D341Med (cell line): ENCODE measurements at regions not wholly inside any gene's neighbourhood (a gene's known extent, or its start where the extent isn't known, plus 50 kb on each side); places are given as distances from the start of the nearest gene placed in this dataset.

ENCODE experiments used
- DNase-seq: peaks from one replicate; pipeline ENCODE4 v3.0.0; 2012; ENCODE audit warnings: low spot score

DNA sequence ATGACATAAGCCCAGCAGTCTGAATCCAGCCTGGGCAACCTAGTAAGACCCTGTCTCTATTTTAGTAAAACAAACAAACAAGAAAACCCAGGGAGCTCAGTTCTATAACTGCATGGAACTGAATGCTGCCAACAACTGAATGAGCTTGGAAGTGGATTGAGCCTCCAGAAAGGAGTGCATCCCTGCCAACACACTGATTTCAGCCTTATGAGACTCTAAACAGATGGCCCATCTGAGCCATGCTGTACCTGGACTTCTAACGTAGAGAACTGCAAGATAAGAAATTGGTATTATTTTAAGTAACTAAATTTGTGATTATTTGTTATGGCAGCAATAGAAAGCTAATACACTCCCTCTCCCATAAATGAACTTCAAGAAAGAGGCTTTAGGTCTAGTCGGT lies 150.4 kb upstream of the RAI14 start:
- no peak for DNase-seq

GRCh38 chr5:34507933-34508332 lies 148.2 kb upstream of the RAI14 start:
- no peak for DNase-seq

DNA sequence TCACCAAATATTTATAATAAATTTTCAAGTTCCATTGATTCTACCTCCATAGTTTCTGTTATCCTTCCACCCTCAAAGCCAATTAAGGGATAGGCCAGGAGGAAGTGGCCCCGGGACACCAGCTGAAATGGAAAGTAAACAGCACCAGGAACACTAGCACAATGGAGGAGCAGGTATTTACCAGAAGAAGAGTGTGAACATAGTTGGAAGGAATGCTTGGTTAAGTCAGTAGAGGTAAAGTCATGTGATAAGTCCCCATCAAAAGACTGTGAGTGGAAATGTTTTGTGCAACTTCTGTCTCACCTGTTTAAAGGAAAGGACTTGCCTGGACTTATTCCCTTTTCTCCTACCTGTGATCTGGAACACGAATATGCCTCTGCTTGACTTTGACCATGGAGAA lies 146.7 kb upstream of the RAI14 start:
- no peak for DNase-seq

GRCh38 chr5:34510002-34510401 lies 146.1 kb upstream of the RAI14 start:
- no peak for DNase-seq

DNA sequence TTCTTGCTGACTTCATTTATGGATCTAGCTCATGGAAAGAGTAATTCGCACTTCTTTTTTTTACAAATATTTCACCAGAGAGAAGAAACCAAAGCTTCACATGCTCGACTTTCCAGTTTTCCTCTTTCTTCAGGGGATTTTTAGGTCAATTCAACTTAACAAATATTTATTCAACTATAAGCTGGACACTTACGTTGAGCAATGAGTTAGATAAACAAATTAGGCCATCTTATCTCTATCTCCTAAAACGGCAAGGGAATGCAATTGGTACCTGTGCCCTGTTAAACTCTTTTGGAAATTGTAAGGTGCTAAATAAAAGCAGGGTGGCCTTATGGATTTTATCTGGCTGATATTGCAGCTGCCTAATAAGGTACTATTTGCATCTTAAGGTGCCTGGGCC lies 145.1 kb upstream of the RAI14 start:
- DNase-seq, result no peak

DNA sequence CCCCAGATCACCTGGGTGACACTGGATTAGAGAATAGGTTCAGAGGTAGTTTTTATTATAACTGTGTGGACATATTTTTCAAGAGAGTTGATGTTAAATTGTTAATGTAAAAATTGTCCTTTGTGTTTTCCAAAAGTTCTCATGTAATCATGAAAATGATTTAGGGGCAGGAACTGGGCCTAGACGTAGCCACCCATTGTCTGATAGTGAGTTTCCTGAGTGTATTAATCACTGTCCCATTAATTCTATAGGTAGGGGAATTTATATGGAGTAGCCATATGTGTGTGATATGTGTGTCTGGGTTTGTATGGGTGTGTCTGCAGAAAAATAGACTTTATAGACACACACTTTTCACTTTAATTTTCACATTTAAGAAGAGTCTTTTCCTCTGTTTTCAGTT lies 144.6 kb upstream of the RAI14 start:
- no peak for DNase-seq

DNA sequence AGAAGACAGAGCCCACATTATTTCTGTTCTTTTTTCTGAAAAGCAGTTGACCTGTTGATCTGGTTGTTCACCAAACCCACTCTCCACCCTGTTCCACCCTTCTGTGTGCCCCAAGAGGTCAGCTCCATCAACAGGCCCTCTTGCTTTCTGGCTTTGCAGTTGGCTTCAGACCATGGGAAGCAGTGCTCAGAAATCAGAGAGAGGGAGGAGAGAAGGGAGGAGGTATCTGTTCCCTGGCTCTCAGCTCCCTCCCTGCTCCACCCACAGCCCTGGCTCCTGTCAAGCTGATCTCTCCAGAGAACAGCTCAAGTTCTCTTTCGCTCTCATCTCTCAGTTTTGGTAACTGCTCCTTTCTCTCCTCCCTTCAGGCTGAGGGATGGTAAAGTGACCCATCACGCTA lies 144.2 kb upstream of the RAI14 start:
- no peak for DNase-seq

DNA sequence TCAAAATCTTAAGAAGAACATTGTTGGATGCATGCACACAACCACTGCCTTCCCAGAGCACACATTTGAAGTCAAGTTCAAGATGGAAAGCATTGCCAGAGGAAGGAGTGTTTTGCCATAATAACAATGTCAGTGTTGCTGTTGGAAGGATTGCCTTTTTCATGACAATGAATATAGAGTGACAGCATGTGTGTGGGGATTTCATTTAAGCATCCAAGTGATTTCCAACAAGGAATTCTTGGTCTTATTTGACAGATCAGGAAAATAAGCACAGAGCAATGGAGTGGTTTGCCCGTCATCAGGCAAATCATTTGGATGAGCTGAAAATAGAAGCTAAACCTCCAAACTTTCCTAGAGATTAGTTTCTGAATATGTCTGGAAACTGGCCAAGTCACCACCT lies 140.0 kb upstream of the RAI14 start:
- no peak for DNase-seq

GRCh38 chr5:34516686-34517085 lies 139.4 kb upstream of the RAI14 start:
- DNase-seq, result no peak

GRCh38 chr5:34517249-34517648 lies 138.9 kb upstream of the RAI14 start:
- no peak for DNase-seq

GRCh38 chr5:34519489-34520220 lies 136.5 kb upstream of the RAI14 start:
- no peak for DNase-seq

- no peak for DNase-seq
Measured at GRCh38 chr5:34521628-34522290, 134.4 kb upstream of the RAI14 start.

GRCh38 chr5:34522599-34523386 lies 133.3 kb upstream of the RAI14 start:
- peak; percentile 70 for DNase-seq

GRCh38 chr5:34523387-34523726 lies 132.8 kb upstream of the RAI14 start:
- no peak for DNase-seq

- DNase-seq, result no peak
Measured at GRCh38 chr5:34524123-34524522, 132.0 kb upstream of the RAI14 start.

- no peak for DNase-seq
Measured at GRCh38 chr5:34525761-34526160, 130.4 kb upstream of the RAI14 start.

DNA sequence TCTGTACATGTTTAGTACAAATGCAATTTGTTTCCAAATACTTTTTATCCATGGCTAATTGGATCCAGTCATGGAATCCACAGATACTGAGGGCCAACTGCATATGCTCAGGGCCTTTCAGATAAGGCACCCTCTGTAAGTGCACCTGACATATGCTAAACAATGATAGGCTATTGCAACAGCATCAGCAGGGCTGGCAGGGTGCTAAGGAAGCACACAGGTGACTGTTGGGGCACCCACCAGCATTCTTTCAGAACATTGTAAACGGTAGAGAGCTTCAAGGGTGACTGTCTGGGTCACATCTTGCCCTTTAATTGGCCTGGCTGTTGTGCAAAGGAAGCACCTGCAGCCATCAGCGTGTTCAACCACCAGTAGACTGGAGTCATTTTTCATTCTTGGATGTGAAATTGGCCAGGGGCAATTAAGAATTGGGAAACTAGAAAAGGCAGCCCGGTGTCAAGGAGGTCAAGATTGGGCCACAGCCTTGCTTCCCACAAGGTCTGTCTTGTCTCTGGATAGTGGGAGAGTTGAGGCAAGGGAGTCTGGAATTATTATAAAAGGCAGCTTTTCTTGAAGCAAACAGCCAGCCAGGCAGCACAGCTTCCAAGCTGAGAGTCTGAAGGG lies 129.3 kb upstream of the RAI14 start:
- no peak for DNase-seq

DNA sequence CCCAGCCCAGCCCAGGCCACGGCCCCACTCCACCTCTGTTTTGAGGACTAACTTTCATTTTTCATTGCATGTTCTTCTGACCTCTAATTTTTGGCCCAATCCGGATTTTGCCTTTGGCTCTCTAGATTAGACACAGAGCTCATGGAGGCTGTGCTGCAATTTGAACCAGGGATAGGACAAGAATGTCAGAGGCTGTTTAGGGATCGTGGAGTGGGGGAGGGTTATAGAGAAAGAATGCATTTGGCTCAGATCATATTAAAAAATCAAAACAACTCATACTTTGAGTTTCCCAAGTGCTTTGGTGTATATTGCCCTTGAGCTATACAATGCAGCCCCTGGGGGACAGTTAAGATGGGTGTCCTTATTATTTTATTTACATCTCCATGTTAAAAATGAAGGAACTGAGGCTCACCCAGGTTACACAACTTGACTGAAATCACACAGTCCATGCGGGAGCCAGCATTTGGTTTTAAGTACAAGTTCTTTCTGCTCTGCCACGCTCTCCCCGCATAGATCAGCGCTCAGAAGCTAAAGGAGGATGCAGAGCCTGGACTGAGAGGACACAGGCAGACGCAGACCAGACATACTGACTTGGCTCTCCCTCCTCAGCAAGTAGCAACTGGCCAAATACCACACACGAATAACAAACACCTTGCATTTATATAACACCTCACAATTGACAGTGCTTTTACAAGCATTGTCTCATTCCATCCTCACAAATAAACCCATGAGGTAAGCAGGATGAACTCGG lies 126.4 kb upstream of the RAI14 start:
- no peak for DNase-seq

DNA sequence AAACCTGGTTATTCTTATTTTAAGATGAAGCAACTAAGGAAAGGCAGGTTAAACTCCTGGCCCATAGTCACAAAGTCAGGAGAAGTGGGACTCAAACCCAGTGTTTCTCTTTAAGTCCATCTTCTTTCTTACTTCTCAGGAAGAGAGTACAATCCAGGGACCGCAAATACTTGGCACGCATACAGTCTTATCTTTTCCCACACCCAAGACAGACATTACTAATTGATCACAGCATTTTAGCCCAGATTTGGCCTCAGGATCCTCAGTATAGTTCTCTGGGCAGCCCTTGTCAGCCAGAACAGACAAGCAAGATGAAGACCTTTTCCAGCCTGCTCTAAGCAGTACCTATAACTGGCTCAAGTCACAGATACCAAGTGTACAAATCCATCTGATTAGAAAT lies 125.5 kb upstream of the RAI14 start:
- no peak for DNase-seq

DNA sequence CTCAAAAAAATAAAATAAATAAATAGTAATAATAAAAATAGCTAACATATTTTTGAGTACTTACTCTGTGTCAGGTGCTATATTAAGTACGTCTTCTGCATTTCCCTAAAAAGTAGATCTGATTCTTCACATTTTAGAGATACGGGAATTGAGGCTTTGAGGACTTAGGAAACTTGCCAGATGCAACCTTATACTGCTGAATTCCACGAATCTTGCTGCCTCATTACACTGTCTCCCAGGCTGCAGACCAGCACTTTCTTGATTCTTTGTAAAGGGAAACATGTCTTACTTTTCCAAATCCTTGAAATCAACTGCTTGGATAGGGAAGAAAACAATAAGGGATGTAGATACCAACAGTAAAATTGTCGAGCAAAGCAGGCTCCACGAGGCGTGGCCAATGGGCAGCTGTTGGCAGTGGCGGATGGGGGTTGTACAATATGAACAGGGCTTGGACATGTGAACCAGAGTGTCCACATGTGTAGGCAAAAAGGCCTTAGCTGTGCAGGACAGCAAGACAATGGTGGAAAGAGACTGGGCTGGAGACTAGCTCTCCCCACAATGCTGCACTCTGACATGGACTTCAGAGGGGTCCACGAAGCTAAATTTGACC lies 124.3 kb upstream of the RAI14 start:
- no peak for DNase-seq
